GM21737 (cell line): ENCODE measurements at regions not wholly inside any gene's neighbourhood (a gene's known extent, or its start where the extent isn't known, plus 50 kb on each side); places are given as distances from the start of the nearest gene placed in this dataset.
"Not testable (repeated sequence)": the region's sequence is repeated elsewhere in the genome, so short reads cannot be mapped to it uniquely, and the experiment has no call there.

ENCODE experiments used
- ATAC-seq: cut with Tn5 transposase; IDR thresholded peaks from one replicate; pipeline ENCODE4 v1.9.1; 2021; ENCODE audit warnings: mild to moderate bottlenecking, moderate library complexity; ENCODE audit not compliant: unreplicated experiment

DNA sequence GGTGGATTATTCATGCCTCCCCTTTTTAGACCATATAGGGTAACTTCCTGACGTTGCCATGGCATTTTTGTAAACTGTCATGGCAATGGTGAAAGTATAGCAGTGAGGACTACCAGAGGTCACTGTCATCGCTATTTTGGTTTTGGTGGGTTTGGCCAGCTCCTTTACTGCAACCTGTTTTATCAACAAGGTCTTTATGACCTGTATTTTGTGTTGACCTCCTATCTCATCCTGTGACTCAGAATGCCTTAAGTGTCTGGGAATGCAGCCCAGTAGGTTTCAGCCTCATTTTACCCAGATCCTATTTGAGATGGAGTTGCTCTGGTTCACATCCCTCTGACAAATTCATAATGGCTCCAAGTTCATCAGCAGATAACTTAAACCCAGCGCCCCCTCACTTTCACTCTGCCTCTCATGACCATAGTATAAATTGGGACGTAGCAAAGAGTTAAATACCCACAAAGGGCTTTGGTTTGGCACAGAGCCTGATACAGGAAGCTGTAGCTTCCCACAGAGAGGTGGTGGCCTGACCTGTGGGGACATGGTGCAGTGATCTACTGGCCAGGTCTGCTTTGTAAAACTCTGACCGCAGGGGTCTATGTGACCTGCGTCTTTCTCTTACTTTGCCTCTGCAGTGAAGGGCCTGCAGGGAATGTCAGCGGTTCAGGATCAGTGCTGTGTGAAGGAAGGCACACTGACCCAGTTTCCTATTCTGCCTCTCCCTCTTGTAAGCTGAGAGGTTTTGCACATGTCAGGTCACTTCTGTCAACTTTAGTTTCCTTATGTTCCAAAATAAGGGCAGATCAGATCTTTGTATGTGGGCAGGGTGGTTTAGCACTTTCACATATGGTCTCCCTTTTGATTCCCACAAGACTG lies 78.1 kb upstream of the ZNF644 start:
- no peak for ATAC-seq

DNA sequence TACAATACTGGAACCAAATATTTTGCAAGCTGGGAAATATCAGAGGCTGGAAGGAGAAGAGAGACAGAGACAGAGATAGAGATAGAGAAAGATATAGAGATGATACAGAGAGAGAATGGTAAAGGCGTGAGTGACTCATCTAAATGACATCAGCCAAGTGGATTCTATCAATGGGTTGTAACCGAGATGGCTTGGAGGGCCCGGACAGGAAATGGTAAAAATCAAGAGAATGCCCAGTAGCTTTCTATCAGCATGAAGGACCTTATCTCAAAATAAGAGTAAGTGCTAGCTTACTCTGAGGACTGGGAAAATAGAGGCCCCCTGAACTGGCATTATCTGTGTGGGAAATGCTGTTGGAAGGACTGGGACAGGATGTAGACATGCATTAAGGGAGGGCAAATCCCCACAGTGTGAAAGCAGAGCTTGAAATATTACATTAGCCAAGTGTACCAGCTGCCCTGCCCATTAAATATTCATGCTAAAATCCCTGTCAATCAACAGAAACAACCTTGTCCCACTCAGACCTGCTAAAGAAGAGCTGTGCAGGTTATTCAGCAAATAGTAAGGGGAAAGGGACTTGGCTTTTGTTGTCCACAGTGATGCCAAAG lies 76.6 kb upstream of the ZNF644 start:
- ATAC-seq: no peak

DNA sequence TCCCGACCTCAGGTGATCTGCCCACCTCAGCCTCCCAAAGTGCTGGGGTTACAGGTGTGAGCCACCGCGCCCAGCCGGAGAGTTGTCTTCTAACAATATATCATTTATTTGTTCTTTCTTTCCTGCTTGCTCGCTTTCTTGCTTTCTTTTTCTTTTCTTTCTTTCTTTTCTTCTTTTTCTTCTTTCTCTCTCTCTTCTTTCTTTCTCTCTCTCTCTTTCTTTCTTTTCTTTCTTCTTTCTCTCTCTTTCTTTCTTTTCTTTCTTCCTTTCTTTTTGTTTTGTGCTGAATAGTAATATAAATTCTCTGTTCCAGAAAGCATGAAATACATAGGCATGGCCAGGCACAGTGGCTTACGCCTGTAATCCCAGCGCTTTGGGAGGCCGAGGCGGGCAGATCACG lies 73.5 kb upstream of the ZNF644 start:
- not testable (repeated sequence) for ATAC-seq

DNA sequence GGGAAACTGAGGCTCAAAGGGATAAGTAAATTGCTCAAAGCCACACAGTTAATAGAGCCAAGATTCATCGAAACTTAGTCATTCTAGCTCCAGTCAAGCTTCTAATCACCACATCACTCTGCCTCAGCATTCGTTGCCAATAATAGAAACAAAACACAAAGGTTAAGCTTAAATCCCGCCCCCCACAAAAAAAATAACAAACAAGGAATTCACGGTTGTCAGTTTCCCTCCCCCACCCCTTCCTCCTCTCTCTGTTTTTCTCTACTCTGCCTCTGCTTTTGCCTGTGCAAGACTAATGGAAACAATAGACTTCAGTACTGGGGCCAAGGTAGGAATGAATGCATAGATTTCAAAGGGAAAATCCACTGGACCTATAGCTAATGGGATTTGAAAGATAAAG lies 70.7 kb upstream of the ZNF644 start:
- ATAC-seq: no peak

DNA sequence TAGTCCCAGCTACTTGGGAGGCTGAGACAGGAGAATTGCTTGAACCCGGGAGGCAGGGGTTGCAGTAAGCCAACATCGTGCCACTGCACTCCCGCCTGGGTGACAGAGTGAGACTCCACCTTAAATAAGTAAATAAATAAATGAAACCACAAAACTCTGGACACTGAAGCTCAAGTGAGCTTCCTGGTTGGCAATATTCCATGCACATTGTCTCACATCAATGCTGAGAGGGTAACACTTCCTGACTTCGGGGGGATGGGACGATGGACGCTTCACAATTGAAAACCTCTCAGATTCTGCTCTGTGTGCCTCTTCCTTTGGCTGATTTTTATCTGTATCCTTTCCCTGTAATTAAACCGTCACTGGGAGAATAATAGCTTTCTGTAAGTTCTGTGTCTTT lies 70.0 kb upstream of the ZNF644 start:
- ATAC-seq: no peak

DNA sequence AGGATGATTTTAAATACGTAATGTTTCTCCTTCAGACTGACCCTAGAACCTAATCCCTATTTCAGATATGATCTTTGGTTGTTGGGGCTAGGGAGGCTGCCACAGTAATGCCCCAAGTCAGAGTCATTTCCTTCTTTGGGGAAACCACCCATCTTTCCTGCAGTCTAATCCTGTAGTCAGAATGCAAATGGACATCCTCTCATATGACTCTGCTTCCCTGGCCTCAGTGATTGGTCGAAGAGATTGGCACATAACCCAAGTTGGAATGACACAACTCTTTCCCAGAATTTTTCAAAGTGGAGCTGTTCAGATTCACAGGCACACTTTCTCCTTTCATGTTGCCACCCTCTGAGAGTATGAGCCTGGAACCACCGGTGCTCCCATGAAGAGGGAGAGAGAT lies 58.8 kb upstream of the ZNF644 start:
- no peak for ATAC-seq

DNA sequence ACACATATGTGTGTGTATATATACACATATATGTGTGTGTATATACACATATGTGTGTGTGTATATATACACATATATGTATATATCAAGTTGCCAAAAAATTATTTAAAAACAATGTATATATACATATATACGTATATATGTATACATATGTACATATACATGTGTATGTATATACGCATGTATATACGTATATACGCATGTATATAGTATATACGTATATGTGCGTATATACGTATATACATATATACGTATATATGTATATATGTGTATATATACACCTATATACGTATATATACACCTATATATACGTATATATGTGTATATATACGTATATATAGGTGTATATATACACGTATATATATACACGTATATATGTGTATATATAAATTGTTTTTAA lies 57.0 kb upstream of the ZNF644 start:
- no peak for ATAC-seq

DNA sequence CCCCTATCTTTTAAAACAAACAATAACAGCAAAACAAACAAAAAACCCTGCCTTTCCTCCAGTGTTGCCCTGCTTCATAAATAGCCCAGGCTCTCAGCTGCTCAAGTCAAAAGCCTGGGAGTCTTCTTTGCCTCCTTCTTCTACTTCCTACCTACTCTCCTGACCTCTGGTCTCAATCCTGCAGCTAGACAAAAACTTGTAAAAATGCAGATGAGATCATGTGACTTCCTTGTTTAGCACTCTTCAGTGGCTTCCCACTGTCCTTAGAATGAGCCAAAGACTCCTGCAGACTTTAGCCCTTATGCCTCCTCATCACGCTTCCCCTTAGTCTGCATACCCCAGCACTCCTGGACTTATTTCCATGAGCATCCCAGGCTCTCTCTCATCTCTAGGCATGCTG lies 55.0 kb upstream of the ZNF644 start:
- no peak for ATAC-seq

DNA sequence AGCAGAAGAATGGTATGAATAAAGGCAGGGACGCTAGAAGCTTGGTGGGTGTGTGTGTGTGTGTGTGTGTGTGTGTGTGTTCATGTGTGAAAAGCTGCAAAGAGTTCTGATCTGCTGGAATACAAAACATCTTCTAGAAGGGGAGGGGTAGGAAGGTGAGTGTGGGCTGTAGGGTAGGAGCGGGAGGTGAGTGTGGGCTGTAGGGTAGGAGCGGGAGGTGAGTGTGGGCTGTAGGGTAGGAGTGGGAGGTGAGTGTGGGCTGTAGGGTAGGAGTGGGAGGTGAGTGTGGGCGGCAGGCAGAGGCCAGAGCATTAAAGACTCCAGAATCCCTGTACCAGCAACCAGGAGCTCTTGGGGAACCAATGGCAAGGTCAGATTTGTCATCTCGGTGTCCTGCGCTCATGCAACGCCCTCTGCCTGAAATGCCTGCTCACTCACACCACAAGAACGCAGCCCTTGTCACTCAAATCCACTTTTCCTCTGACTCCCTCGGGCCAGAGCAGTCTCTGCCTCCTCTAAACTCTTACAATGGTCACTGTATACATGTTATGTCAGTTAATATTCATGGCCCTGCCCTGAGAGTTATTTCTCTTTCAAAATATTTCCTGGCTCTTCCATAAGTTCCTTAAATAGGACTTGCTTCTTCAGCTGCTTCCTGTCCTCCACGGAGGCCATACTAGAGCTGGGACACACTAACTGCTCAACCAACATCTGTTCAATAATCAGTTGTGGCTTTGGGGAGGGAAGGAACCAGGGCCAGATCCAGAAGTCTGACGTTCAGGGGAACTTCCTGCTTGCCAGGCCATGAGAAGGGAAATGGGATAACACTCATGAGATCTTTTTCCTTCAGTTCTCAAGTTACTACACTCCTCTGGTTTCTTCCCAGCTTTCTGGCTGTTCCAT lies 53.6 kb upstream of the ZNF644 start:
- no peak for ATAC-seq

DNA sequence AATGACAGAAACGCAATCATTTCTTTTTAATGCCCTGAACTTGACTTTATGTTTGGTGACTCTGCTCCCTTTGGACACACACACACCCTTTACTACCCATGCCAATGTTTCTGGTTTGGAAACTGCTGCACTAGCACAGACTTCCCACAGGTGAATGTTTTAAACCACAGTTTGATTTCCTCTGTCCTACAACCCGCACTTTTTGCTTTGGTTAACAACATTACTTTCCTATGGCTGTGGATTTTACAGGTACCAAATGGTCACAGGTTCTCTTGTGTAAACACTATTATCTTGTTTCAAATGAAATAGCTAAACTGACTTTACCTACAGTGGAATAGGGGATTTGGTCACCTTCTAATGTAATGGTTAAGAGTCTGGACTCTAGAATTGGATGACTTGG lies 51.5 kb upstream of the ZNF644 start:
- ATAC-seq: no peak

DNA sequence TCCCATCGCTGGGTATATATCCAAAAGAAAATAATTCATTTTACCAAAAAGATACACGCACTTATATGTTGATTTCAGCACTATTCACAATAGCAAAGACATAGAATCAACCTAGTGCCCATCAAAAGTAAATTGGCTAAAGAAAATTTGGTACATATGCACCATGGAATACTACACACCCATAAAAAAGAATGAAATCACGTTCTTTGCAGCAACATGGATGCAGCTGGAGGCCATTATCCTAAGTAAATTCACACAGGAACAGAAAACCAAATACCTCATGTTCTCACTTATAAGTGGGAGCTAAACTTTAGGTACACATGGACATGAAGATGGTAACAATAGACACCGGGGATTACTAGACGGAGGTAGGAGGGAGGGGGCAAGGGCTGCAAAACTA lies 50.0 kb upstream of the ZNF644 start:
- no peak for ATAC-seq
